NCI-H2196 (cell line): ENCODE measurements at regions not wholly inside any gene's neighbourhood (a gene's known extent, or its start where the extent isn't known, plus 50 kb on each side); places are given as distances from the start of the nearest gene placed in this dataset.

Experiments
- DNase-seq: peaks from one replicate; lab custom pipeline; 2025; ENCODE audit not compliant: unreplicated experiment; lab: John Stamatoyannopoulos, UW

DNA sequence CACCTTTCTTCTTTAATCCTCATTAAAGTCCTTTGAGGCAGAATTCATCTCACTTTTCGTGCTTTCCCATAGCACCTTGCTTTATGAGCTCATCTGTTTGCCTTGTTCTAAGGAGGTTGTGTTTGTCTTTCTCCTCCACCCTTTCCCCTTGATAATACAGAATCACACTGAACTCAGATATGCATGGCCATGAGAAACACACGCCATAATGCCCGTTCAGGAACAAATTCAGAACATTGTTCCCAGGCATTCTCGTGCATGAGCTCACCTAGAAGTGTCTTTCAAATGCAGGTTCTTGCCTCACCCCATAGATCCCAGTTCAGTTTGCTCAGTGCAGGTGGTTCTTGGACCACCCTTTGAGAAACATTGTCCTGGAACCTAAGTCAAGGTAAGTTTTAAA, 71.1 kb downstream of the TMEM114 start:
- no peak for DNase-seq

- no peak for DNase-seq
These were observed 73.0 kb downstream of the TMEM114 start for GRCh38 chr16:8517280-8517679.

GRCh38 chr16:8516471-8516870, 73.8 kb downstream of the TMEM114 start:
- no peak for DNase-seq

DNA sequence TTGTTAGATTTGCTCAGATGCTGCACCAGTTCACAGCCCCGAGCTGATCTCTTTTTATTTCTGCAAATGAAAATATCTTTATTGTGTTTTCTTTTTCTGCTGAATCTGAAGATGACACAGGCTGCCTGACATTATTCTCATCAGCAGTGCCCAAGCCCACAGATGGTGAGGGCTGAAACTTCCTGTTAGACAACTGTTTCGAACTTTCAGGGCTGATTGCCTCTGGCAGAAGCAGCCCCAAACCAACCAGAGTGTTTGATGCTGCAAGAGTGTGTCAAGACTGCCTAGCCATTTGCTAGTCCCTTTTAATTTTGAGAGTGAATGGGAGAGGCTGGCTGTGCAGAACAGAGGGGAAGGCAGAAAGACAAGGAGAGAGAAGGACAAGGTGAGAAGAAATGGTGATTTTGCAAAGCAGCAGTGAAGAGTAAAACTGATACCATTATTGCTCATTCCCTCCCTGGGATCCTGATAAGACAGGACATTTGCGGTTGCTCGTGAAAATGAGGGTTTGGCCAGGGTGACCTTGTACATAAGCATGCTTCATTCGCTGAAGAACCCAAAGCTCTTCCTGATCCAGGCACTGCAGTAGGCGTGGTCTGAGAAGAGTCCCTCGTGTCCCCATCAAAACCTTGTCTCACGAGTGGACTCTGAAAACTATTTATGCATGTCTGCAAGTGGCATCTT, 77.2 kb downstream of the TMEM114 start:
- DNase-seq: no peak

DNA sequence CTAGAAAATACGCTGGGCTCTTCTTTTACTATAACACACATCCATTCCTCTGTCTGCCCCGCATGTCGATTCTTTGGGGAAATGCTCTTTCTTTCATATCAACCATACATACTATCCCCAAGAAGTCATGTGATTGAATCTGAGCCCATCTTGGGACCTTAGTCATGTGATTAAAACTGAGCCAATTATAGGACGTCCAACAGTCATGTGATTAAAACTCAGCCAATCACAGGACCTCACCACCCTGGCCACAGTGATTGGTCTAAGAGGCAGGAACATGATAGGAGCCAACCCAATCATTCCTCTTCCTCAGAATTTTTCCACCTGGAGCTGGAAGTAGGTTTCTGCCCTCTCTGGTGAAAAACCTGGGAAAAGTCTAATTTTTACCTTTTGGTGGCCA, 78.8 kb downstream of the TMEM114 start:
- DNase-seq: no peak

DNA sequence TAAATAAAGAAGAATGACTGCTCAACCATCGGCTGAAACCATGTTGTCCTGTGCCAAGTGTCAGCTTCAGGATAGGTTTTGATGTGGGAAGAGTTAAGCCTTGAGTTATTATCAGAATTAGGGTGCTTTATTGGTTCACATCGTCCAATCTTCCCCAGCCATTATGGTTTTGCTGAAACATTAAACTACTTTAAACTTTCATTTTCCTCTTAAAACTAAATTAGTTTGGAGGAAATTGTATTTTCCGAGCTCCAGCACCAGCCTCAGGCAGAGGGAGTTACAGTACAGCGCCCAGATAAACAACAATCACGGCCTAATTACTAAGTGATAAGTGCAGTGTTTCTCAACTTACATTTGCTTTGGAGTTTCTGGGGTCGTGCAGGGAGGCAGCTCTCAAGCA, 80.2 kb downstream of the TMEM114 start:
- DNase-seq: no peak

GRCh38 chr16:8505327-8505991, 84.9 kb downstream of the TMEM114 start:
- DNase-seq: no peak

DNA sequence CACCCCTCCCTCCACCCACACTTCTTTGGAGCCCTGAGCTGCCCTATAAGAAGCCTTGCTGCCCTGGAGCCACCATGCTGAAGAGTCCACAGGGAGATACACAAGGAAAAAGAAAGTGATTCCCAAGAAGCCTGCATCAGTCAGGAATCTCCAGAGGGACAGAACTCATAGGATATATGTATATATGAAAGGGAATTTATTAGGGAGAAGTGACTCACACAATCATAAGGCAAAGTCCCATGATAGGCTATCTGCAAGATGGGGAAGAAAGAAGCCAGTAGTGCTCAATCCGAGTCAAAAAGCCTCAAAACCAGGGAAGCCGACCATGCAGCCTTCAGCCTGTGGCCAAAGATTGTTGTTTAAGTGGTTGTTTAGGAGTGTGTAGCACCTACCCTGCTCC, 87.9 kb downstream of the TMEM114 start:
- no peak for DNase-seq

DNA sequence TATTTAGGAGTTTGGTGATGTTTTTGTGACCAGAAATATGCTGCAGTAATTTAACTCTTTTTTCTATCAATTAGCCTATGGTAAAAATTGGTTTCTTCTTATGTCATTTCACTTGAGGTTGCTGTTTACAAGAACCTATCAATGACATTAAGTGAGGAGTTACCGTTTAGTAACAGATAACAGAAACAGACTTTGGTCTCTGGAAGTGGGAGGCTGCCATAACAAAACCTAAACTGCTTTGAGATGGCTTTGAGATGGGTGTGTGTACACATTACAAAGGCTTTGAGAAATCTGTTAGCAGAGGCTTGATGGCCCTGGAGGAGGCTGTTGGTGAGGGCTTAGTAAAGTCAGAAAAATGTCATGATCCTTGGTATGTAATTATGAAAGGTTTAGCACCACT, 90.0 kb downstream of the TMEM114 start:
- no peak for DNase-seq

DNA sequence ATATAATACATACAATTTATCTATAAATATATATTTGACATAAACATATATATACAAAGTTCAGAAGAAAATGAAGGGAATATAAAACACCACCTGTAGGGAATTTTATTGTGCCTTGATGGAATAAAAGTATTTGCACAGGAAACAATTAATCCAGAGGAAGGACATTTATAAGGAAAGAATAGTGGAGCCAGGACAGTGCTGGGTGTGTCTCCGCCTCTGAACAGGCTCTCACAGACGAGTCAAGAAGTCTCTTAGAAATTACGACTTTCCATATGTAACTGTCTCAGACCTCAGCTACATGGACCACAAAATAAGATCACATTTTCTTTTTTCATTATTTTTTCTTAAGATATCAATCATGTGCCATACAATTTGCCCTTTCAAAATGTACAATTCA, 93.9 kb downstream of the TMEM114 start:
- no peak for DNase-seq

DNA sequence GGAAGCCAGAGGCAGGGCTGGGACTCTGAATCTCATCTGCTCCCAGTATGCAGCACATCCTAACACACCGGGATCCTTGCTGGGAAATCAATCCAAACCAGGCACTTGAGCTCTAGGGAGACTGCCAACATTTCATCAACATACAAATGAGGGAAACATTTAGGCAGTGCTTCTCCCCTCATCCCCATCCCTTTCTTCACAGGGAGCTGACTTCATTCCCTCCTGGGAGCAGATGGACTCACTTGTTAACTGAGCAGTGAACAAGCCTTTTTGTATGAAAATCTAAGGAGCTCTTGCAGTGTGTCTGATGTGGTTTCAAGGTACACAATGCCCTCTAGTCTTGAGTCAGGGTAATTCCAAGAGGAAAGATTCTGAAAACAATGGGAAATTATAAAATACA, 96.3 kb downstream of the TMEM114 start:
- no peak for DNase-seq

DNA sequence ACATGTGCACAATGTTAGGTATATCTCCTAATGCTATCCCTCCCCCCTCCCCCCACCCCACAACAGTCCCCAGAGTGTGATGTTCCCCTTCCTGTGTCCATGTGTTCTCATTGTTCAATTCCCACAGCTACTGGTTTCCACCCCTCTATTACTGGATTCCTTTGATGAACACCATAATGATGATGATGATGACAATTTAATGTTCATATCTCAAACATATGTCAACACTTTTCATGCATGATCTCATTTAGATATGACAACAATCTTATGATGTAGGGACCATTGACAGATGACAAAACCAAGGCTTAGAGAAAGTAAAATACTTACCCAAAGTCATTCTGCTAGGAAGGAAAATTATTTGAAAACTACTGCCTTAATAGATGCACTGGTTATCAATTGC, 97.6 kb downstream of the TMEM114 start:
- DNase-seq: no peak

DNA sequence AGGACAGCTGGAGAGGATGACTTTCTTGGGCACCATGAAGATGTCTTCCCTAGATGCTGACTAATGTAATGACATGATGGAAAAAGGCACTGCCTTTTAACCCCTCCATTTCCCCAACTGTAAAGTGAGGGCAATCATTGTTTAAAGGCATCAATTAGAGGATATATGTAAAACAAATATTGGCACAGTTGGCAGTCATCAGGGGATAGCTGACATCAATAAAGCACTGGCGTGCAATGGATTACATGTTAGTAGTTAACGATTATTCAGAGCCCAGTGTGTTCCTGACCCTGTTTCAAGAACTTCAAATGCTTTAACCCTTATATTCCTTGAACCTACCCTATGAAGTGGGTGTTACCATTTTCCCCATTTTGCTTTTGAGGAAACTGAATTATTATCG, 100.7 kb downstream of the TMEM114 start:
- no peak for DNase-seq

DNA sequence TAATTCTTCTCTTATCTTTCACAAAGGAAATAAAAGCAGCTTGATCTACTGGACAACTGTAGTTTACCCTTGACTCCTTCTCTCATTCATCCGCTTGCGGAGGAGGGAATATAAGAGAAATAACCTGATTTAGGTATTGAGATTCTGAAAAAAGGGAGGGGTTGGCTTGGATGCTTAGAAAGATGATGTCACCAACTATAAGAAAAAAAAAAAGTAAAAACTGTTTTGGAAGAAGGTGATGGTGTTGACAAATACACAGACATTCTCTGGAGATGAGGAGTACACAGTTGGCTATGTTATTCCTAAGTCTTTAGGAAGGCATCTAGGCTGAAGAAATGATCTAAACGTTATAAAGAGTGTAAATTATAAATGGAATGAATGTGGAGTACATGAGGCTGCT, 103.3 kb downstream of the TMEM114 start:
- DNase-seq: no peak

DNA sequence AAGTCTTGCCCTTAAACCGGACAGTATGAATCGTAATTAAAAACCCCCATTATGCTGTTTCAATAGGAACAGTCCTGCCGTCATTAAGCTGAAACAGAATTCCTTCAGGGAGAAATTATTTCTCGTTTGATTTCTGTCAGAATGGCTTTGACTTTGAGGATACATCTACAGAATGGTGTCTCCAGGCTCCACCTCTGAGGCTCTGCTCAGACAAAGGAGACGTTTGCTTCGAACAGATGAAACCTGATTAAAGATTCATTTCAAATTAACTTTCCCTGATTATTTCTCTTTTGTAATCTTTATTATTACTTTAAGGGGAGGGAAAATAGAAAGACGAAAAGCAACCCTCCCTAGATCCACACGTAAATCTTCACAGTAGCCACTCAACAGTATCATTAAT, 106.9 kb downstream of the TMEM114 start:
- DNase-seq: no peak

- no peak for DNase-seq
These were observed 108.5 kb downstream of the TMEM114 start for GRCh38 chr16:8481810-8482209.

- DNase-seq: no peak
These were observed 113.5 kb downstream of the TMEM114 start for GRCh38 chr16:8476824-8477223.

DNA sequence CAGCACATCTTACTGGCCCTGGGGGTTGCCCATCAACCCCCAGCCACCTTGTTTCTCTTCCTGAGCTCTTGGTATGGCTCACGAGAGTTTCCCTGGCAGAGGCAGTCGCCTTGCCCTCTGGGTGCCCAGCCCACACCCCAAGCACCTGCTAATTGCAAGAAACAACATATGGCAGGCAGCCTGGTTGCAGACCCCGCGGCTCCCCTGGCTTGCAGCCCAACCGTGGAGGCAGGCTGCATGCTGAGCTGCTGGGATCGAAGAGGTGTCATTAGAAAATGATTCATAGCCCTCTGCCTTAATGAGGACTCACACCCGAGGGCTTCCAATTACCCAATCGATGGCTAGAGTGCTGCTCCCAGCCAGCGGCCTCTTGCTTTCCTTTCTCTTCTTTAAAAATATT, 115.7 kb downstream of the TMEM114 start:
- no peak for DNase-seq

DNA sequence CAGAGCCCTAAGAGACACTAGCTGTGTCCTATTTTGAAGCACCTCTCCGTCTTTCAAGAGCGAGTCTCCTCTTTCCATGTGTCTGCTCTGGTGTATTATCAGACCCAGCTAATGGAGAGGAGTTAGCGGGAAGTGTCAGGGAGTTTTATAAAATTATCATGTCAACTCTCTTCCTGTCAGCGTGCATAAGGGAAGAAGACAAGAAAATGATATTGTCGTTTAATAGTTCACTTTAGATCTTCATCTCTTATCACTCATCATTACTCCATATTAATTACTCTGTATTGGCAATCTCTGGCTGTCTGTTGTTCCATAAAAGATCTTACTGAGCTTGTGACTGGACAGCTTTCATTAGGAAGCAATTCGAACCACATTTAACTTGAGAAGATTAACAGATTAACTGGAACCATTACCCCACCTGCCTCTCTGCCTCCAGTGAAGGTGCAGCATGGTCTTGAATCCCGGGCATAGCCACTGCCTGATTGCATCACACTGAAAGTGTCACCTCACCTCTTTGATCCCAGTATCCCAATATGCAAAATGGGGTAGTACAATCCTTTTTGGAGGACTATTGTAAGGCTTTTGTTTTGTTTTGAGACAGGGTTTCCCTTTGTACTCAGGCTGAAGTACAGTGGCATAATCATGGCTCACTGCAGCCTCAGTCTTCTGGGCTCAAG, 121.1 kb downstream of the TMEM114 start:
- DNase-seq: no peak

GRCh38 chr16:8464979-8465378, 125.3 kb downstream of the TMEM114 start:
- no peak for DNase-seq

GRCh38 chr16:8459085-8459733, 131.1 kb downstream of the TMEM114 start:
- no peak for DNase-seq

- no peak for DNase-seq
These were observed 131.7 kb downstream of the TMEM114 start for GRCh38 chr16:8458481-8459046.
